CD4-positive, alpha-beta T cell treated with Interferon gamma for 1 hour (primary cell): ENCODE measurements at regions not wholly inside any gene's neighbourhood (a gene's known extent, or its start where the extent isn't known, plus 50 kb on each side); places are given as distances from the start of the nearest gene placed in this dataset.

Experiments used
- DNase-seq: peaks from one replicate; pipeline ENCODE4 v3.0.0-alpha.2; 2020

GRCh38 chr6:105990151-105990550 lies 96.0 kb upstream of the PRDM1 start:
- no peak for DNase-seq

- DNase-seq = no peak
These were observed 97.1 kb upstream of the PRDM1 start for GRCh38 chr6:105988812-105989577.

- DNase-seq = no peak
These were observed 97.8 kb upstream of the PRDM1 start for GRCh38 chr6:105988321-105988720.

GRCh38 chr6:105987516-105987915 lies 98.6 kb upstream of the PRDM1 start:
- no peak for DNase-seq

- no peak for DNase-seq
These were observed 99.1 kb upstream of the PRDM1 start for GRCh38 chr6:105986998-105987397.

GRCh38 chr6:105985816-105986632 lies 100.1 kb upstream of the PRDM1 start:
- DNase-seq = no peak

GRCh38 chr6:105985098-105985815 lies 100.9 kb upstream of the PRDM1 start:
- no peak for DNase-seq

- no peak for DNase-seq
These were observed 102.4 kb upstream of the PRDM1 start for GRCh38 chr6:105983763-105984162.

GRCh38 chr6:105982761-105983540 lies 103.2 kb upstream of the PRDM1 start:
- no peak for DNase-seq

GRCh38 chr6:105981888-105982358 lies 104.2 kb upstream of the PRDM1 start:
- DNase-seq = no peak

GRCh38 chr6:105981002-105981887 lies 104.9 kb upstream of the PRDM1 start:
- peak; percentile 17 for DNase-seq

GRCh38 chr6:105978974-105979373 lies 107.2 kb upstream of the PRDM1 start:
- no peak for DNase-seq

- DNase-seq = no peak
These were observed 108.1 kb upstream of the PRDM1 start for GRCh38 chr6:105977934-105978504.

- no peak for DNase-seq
These were observed 111.2 kb upstream of the PRDM1 start for GRCh38 chr6:105974986-105975385.

GRCh38 chr6:105972440-105972839 lies 113.7 kb upstream of the PRDM1 start:
- no peak for DNase-seq

GRCh38 chr6:105968603-105969333 lies 117.4 kb upstream of the PRDM1 start:
- no peak for DNase-seq

GRCh38 chr6:105967917-105968602 lies 118.1 kb upstream of the PRDM1 start:
- no peak for DNase-seq

- no peak for DNase-seq
These were observed 119.7 kb upstream of the PRDM1 start for GRCh38 chr6:105966481-105966880.

GRCh38 chr6:105964979-105965760 lies 121.0 kb upstream of the PRDM1 start:
- DNase-seq = no peak
